ENCODE measurements at regions not wholly inside any gene's neighbourhood (a gene's known extent, or its start where the extent isn't known, plus 50 kb on each side); places are given as distances from the start of the nearest gene placed in this dataset.

DNA sequence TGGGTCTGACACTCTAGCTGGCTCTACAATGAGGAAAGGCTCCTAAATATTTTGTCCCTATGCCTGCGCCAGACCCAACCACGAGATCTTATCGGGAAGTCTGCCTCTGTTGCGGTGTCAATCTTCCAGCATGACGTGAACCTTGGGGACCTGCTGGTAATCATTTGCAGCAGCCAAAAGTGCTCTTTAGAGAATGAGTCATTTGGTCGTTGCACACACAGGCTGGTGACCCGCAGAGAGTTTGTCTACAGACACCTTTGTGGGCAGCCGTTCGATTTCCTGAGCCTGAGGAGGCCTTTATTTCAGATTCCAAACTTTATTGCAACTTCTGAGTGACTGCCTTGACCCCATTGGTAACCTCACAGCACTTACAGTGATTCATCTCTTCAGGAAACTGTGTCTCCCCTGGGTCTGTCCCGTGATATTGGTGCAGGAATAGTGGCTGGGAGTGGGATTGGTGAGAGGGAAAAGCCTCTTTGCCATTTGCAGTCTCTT lies 326.1 kb downstream of the NSG2 start:
- peak in 1 of 2 experiments; percentile 26 for DNase-seq (ENCODE audit: low read depth in 2 of 2)

DNA sequence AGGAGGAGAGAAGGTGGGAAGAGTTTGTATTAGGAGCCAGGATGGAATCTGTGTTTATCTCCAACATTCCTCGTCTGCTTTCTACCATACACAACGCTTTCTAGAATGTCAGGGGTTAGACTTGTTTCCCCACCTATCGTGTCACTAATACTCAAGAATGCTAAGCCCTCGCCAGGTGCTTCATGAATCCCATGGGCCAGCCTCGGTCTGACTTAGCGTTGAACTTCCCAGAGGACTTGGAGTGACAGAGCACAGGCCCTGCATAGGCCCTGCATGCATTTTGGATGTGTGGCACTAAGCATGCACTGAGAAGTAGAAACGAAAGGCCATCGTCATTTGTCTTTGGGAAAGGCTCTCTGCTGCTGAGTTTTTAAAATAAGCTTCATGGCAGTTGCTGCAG lies 328.7 kb downstream of the NSG2 start:
- no peak for DNase-seq (ENCODE audit: low read depth in 2 of 2)

DNA sequence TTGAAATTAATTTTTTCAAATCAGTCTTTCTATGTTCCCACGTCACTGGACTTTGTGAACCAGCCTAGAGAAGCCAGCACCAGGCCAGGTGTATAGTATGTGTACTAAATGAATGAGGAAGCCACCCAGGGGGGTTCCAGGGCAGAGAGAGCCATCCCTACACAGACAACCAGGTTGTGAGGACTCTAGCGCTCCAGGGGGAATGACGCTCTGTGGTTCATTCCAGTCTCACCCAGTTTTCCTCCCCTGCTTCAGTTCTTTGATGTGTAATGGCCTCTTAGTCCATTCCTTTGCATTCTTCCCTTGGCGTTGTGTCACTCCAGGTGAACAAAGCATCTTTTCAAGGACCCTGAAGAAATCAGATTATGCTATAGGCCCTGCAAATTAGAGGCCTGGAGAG lies 330.6 kb downstream of the NSG2 start:
- no peak for DNase-seq (ENCODE audit: low read depth in 2 of 2)

DNA sequence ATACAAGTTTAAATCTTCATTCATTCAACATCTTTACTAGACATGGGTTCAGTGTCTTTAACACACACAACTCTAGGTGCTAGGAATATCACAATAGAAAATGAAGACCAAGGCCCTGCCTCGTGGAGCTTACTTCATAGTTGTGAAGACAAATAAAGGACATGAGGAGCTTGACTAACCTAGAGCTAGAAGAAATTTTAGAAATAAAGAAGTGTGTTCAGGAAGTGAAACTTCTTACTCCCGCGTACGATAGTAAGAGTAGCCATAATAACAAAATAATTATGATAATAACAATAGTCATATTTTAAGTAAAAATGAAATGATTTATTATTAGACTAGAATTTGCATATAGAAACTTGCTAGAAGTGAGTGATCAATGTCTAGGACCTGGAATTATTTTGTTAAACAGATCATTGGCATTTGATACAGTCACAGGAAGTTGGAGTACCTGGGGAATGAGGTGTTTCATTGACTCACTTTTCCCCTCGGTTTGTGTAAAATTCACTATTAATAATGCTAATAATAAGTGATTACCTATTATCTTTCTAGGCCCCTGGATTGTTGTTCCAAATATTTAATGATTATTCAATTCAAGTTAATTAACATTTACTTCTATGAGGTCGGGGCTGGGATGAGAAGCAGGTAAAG lies 331.3 kb downstream of the NSG2 start:
- no peak for DNase-seq (ENCODE audit: low read depth in 2 of 2)

DNA sequence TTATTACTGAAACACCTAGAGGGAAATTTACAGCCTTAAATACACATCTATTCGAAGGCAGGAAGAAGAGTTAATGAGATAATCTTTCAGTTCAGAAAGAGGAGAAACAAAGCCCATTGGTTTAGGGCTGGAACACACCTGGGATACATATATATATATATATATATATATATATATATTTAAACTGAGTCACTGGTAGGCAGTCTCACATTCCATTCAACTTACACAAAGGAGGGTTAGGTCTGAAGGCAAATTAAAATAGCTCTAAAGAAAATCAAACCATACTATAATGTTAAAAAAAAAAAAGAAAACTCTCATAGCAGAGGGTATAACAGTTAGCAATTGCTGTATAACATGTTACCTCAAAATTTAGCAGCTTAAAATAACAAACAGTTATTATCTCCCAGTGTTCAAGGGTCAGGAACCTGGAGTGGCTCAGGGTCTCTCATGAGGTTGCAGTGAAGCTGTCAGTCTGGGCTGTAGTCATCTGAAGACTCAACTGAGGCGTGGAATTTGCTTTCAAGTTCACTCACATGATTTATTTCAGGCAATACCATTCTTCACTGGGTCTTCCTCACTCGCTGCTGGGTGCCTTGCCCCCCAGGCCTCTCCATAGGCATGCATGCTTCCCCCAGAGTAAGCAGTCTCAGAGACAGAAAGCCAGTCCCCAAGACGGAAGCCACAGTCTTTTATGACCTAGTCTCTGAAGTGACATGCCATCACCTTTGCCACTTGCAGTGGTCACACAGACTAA lies 332.8 kb downstream of the NSG2 start:
- no peak for DNase-seq (ENCODE audit: low read depth in 2 of 2)

DNA sequence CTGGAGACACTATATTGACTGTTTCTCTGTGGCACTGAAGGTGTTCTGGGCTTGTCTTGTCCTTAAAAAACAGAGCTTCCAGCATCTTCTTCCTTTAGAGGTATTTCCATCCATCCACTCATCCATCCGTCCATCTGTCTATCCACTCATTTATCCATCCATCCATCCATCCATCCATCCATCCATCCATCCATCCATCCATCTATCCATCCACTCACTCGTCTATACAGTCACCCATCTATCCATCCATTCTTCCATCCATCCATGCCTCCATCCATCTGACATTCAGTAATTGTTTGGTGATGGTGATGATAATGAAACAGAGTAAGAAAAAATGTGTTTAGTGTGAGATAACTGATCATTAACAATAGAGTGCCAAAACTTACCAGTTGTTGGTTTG lies 334.8 kb downstream of the NSG2 start:
- DNase-seq (ENCODE audit: low read depth in 2 of 2) = no peak

DNA sequence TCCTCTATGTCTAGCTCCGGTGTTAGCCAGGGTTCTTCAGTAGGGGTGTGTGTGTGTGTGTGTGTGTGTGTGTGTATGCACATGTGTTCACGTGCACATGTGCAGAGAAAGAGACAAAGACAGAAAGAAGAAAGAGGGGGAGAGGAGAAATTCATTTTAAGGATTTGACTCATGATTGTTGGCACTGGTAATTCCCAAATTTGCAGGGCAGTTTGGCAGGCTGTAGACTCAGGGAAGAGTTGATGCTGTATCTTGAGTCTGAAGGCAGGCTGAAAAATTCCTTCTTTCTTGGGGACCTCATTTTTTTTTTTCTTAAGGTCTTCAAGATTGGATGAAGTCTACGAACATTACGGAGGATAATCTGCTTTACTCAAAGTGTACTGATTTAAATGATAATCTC lies 335.7 kb downstream of the NSG2 start:
- no peak for DNase-seq (ENCODE audit: low read depth in 2 of 2)

DNA sequence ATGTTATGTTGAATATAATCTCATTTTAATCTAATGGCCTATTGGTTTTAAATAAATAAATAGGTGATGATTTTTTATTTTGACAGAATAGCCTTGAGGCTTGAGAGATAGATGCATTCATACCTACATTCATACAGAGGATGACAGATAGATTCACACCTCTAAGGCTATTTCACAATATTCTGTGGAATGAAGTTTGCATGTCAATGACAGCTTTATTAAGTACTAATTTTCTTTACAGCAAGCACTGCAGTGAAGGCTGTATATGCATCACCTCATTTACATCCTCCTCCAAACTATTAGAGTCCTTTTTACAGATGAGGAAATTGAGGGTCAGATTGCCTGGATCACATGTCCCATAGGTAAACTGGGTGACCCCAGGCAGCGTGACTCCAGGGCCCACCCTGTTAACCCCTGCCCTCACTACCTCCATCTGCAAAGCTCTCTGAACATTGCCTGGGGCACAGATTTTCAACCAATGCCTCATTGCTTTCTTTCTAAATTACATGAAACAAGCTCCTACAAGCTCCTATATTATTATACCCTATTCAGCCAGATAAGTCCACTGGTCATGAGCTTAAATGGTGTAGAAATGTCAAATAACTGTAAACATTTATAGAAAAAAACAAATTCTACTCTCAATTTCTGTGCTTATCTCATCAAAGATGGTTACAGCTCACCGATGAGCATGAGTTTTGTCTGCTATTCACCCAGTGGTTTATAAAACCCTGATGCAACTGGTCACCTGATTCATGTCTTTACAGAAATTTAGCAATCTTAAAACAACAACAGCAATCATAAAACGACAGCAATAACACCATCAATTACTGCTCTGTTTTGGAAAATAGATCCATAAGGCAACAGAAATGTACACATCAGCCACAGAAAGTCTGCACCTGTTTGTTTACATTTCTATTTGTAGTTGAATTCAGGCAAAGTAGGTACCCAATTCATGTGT lies 338.0 kb downstream of the NSG2 start:
- no peak for DNase-seq (ENCODE audit: low read depth in 2 of 2)

DNA sequence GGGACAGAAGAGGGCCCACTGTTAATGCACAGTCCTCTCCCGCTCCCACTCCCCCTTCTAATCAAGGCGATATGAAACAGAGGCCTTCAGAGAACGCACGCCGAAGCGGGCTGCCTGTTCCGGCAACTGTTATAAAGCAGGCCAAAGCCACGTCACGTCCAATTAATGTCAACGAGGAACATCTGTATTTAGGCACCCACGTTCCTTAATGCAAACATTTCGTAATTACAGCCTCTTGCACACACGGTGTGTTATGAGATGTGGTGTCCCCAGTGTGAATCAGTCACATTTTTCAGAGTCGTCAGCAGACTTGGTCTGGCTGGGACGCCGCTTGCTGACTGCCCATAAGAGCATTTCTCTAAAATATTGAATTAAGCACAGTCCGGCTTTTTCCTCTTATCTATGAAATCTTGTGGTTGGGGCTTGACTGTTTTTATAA lies 339.0 kb downstream of the NSG2 start:
- peak; percentile 75 to 78 for DNase-seq (ENCODE audit: low read depth in 2 of 2)

DNA sequence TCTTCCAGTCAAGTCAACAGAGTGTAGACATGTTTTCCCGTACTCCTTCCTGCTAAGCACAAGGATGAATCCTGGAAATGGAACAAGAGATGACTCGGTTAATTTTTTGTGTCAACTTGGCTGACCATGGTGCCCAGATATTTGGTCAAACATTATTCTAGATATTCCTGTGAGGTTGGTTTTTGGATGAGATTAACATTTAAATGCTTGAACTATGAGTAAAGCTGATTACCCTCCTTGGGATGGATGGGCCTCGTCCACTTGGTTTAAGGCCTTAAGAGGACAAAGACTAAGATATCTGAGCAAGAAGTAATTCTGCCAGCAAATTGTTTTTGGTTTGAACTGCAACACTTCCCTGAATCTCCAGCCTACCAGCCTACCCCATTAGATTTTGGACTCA lies 338.1 kb upstream of the MSX2 start:
- peak in 1 of 2 experiments; percentile 30 for DNase-seq (ENCODE audit: low read depth in 2 of 2)

DNA sequence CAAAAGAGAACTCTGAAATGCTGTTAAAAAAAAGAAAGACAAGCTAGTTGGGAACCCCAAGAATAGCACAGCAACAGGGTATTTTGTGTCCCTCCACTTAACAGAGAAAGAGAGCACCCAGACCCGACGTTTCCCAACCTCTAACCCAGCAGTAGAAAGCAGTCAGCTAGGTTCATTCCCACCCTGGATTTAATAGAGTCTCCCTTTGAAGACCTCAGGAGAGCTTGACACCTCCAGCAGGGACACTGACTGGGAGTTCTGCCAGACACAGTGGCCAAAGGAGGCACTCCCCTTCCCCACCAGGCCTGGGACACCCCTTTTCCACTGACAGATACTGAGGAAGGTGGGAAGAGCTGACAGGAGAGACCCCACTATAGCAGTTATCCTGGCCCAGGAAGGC lies 337.5 kb upstream of the MSX2 start:
- no peak for DNase-seq (ENCODE audit: low read depth in 2 of 2)

DNA sequence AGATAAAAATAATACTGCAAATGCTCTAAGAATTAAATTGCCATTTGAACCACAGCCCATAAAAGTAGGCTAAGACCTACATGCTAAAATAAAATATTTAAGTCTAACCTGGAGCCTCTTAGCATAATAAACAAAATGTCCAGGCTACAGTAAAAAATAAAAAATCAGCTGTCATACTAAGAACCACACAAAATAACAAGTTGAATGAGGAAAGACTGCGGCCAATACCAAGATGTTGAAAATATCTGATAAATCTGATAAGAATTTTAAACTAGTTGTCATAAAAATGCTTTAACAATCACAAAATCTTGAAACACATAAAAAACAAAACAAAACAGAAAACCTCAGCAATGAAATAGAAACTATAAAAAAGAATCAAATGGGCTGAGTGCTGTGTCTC lies 336.9 kb upstream of the MSX2 start:
- DNase-seq (ENCODE audit: low read depth in 2 of 2) = no peak

DNA sequence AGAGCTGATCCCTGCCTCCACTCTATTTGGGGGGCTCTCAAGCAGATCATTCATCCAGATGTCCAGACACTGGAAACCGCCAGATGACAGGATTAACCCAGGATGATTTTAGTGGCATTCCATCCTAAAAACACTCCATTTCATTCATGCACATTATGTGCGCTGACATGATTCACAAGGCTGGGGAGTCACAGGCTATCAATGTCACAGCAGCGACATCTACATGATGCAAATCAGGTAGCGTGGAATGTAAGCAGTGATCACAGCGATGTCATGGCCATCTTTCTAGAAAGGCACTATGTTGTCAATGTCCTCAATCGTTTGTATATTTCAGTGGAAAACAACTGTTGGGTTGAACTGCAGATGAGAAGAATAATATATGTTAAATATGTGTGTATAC lies 331.5 kb upstream of the MSX2 start:
- no peak for DNase-seq (ENCODE audit: low read depth in 2 of 2)

DNA sequence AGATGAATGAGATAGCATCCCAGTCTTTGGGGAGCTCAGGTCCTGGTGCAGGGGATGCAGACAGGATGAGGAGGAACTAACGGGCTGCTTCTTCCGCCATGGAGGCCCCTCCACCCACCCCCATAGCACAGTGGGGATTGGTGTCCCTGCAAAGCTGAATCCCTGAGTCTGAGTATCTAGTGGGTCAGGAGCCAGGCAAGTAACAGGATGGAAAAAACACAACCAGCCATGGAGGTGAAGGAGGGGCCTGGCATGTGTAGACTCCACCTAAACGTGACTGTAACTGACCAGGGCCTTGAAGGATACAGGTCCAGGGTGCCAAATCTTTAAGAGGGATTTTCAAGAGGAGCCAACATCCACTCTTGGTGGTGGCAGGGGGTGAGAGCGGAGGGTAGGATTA lies 327.8 kb upstream of the MSX2 start:
- no peak for DNase-seq (ENCODE audit: low read depth in 2 of 2)

DNA sequence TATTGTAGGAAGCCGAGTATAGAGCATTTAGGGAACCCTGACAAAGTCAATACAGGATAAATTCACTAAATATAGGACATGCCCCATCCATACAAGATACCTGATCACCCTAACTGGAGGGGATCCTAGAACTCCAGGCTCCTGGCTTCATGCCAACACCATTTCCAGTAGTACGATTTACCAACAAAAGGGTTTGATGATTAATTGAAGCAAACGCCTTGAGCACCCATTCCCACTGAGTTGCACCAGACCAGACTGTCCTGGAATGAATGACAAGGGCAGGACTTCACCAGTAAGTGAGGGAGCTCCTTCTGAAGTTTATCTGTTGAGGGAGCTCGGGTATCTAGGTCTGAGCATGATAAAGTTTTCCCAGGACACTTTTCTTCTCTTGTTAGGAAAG lies 327.2 kb upstream of the MSX2 start:
- no peak for DNase-seq (ENCODE audit: low read depth in 2 of 2)

DNA sequence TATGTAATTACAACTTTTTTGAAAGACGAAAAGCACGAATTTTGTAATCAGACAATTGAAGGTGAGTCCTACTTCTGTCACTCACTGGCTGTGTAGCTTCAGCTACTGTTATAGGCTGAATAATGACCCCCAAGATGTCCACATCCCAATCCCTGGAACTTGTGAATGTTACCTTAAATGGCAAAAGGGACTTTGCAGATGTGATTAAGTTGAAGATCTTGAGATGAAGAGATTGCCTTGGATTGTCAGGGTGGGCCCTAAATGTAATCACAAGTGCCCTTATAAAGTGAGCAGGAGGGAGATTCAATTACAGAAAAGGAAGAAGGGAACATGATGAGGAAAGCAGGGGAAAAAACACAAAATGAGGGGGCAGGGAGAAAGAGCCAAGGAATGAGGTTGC lies 326.2 kb upstream of the MSX2 start:
- DNase-seq (ENCODE audit: low read depth in 2 of 2) = no peak

DNA sequence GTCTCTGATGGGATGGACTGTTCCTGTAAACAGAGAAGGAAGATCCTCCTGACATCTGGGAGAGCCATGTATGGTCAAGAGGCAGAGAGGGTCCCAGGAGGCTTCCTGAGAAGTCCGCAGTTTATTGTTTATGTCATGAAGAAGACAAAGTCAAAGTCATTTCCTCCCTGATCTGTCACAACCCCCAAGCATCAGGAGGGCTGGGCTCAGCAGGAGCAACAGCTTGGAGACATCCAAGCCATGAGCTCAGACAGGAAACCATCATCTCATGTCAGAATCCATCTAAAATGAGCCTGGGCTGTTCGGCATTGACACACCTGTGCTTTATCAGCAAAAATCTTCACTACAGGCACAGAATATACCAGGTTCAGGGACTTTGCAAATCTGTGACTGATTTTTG lies 325.0 kb upstream of the MSX2 start:
- no peak for DNase-seq (ENCODE audit: low read depth in 2 of 2)

DNA sequence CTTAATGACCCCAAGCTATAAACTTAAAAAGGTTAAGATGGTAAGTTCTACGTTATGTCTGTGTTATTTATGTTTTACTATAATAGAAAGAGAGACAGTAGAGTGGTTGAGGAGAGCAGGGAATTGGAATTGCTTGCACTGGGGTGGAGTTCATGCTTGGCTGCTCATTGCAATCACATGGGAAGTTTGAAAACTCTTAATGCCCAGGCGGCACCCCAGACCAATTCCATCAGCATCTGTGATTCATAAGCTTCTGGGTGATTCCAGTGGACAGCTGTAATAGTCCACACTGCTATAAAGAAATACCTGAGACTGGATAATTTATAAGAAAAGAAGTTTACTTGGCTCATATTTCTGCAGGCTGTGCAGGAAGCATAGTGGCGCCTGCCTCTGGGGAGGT lies 323.9 kb upstream of the MSX2 start:
- DNase-seq (ENCODE audit: low read depth in 2 of 2) = no peak

DNA sequence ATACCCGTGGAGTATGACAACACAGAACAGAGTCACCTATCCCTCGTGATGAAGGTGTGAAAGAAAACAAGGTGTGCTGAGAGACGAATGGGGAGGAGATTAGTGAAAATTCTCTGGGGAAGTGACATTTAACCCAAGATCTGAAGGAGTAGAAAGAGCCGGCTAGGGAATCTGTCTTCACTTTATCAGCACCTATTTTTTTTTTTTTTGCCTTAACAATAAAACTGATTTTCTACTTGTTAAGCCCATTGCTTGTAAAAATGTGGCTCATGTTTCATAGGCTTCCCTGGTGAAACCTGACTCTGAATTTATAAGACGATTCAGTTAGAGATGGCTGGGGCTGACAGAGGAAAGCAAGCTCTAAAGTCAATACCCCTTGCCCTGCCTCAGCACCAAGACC lies 322.6 kb upstream of the MSX2 start:
- no peak for DNase-seq (ENCODE audit: low read depth in 2 of 2)

DNA sequence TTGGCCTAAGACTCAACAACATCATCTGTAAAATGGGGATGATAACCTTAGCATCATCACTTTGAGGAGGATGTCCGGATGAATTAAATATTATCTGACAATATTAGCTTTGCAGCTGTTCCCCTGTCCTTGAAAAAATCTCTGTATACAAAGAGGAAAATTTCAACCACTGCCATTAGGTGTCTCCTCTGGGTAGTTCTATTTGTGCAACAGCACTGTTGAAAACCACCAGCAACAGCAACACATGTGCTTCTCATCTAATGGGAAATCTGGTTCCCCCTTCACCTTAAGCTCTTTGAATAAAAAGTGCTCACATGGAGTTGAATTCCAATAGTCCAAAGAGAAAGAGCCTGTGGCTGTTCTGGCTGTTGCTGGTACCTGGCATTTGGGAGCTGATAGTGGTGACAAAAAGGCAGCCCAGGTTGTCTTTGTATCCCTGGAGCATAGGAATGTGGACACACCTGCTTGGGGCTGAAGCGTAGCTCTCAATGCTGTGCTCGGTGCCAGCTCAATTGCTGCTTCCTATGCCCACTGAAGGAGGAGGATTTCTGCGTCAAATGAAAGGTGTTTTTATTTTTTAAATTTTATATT lies 322.1 kb upstream of the MSX2 start:
- DNase-seq (ENCODE audit: low read depth in 2 of 2) = no peak

DNA sequence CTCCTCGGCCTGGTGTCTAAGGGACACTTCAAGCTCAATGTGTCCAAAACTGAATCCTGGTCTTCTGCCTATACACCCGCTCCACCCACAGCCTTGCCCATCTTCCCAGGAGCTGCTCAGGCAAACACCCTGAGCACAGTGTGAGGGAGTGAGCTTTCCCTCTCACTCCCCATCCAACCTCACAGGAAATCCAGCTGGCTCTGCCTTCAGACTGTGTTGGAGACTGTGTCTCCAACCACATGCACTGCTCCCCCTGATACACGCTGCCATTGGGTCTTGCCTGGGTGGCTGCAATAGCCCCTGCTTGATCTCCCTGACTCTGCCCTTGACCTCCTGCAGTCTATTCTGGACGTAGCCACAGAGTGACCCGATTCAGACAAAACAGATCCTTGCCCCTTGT lies 319.5 kb upstream of the MSX2 start:
- DNase-seq (ENCODE audit: low read depth in 2 of 2) = no peak

DNA sequence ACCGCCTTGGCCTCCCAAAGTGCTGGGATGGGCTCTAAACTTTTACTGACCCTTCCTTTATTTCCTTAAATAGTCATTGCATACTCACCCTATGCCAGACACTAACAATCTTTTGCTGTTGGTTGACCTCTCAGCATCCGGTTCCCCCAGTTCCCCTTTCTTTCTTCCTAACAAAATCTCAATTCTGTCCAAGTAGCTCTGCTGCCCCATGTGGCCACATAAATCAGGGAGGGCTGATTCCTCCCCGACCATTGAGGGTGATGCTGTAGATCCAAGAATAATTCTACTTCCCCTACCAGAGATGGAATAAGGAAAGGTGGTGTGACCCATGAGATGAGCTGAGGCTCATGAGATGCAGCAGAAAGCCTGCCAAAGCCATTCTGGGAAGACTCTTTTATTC lies 315.3 kb upstream of the MSX2 start:
- no peak for DNase-seq (ENCODE audit: low read depth in 2 of 2)
